Stimulated activated CD8-positive, alpha-beta memory T cell treated with anti-CD3 and anti-CD28 coated beads, Interleukin-2, amount 100 ng/mL, for 1 hour (primary cell): ENCODE measurements at regions not wholly inside any gene's neighbourhood (a gene's known extent, or its start where the extent isn't known, plus 50 kb on each side); places are given as distances from the start of the nearest gene placed in this dataset.
"Not testable (repeated sequence)": the region's sequence is repeated elsewhere in the genome, so short reads cannot be mapped to it uniquely, and the experiment has no call there.

Experiments
- DNase-seq, 2 donors: peaks; one replicate each; pipeline ENCODE4 v3.0.0-alpha.2; 2020; ENCODE audit warnings: low read depth in 2 of 2

GRCh38 chr21:28132713-28133112 is 860.0 kb downstream of the LTN1 start:
- no peak for DNase-seq

DNA sequence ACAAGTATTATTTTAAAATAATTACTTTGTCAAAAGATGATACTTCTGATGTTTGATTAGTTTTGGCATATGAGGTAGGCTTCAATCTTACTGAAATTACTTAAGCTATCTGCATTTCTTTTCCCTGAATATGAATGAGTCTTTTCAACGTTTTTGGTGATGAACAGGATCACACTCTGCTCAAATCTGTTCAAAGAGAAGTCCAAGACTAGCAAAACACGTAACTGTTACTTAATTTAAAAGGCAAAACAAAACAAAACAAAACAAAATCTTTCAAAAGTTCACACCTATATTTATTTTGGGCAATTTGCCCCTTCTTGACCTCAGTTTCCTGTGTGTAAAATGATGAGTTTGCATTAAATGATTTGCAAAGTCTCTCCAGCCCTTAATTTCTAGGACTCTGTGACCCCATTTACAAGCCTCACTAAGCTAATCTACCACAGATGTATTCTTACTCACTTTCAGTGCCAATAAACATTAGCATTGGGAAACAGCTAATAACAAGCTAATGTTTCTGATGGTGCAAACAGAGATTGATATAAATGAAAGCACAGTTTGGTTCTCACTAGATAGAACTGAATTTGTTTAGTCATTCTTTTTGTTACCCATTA is 865.4 kb downstream of the LTN1 start:
- no peak for DNase-seq

- DNase-seq, result no peak
These were observed 866.0 kb downstream of the LTN1 start for GRCh38 chr21:28126521-28127174.

GRCh38 chr21:28124541-28124940 is 868.1 kb downstream of the LTN1 start:
- no peak for DNase-seq

DNA sequence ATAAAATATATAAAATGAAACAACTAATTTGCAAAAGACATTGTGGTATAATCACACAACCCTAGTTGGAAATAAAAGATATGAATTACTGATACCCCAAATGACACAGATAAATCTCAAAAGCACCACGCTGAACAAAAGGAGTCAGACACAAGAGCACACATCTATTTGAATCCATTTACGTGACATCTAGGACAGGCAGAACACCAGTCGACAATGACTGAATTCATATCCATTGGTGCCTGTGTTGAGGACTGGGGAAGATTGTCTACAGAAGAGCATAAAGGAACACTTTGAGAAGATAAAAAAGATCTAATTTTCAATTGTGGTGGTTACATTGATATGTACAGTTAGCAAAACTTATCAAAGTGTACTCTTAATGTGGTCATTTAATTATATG is 874.1 kb downstream of the LTN1 start:
- DNase-seq, result no peak

- DNase-seq, result not testable (repeated sequence)
These were observed 877.7 kb downstream of the LTN1 start for GRCh38 chr21:28114986-28115385.

DNA sequence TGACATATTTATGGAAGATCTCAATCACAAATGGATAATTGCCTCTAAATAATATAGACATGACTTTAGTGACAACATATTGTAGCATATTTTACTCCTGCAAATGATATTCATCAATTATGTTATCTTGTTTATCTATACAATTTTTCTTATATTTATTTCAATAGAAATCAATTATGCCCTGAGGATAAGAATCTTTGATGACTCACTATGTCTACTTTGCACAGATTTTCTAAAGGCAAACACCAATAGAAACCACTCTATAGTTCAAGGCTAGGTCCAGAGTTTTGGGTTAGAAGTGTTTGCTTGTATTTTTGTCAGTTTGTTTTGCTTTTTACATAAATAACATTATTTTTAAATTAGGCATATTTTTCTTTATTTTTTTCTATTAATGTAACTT is 879.0 kb downstream of the LTN1 start:
- no peak for DNase-seq

DNA sequence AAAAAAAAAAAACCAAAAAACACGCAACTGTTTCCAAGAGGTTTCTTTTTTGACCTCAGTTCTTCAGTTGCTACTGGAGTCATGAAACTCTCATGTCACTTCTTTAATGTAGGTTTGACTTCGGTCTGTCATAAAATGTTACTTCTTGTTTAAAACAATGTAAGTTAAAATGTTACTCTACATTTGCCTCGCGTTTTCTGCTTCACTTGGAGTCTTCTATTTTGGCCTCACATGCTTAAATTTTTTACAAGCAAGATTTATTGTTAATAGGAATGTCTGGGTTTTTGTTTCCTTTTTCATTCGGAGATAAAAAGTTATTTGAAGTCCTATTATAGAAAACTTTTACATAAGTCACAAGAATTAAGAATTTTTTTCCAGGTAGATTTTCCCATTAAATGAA is 880.2 kb downstream of the LTN1 start:
- DNase-seq, result no peak

- no peak for DNase-seq
These were observed 881.5 kb downstream of the LTN1 start for GRCh38 chr21:28111151-28111619.

GRCh38 chr21:28110716-28111115 is 882.0 kb downstream of the LTN1 start:
- no peak for DNase-seq

- DNase-seq, result no peak
These were observed 882.6 kb downstream of the LTN1 start for GRCh38 chr21:28110074-28110473.

DNA sequence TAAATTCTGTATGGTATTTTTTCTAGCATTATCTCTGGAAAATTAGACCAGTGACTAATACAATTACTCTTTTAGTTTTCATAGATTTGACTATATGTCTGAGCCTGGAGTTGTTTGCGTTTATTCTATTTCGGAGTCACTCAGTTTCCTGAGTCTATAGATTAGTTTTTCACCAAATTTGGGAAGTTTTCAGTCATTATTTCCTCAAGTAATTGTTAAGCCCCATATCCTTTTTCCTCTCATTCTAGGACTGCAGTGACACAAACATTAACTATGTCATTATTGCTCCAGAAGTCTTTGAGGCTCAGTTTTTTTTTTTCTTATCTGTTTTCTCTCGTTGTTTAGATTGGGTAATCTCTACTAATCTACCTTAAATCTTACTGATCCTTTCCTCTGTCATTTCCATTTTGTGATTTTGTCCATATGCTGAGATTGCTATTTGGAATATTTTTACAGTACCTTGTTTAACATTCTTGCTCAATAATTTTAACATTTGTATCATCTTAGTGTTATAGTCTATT is 886.2 kb downstream of the LTN1 start:
- no peak for DNase-seq

DNA sequence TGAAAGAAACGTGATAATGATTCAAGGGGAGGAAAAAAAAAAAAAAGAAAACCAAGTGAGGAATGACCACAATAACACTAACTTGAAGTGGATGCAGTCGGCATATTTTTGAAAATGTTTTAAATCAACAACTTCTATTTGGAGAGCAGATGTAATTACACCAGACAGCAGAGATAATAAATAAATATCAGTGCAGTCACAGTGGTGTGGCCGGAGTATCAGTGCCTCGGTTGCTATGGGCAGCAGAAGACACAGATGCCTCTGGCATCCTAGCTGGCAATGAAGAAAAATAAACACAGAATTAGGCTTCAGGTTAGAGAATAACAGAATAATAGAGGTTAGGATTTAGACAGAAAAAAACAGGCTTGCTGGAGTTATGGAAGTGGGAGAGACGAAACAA is 888.3 kb downstream of the LTN1 start:
- DNase-seq, result no peak

- no peak for DNase-seq
These were observed 892.3 kb downstream of the LTN1 start for GRCh38 chr21:28100366-28100765.

- DNase-seq, result no peak
These were observed 893.5 kb downstream of the LTN1 start for GRCh38 chr21:28099001-28099705.

- DNase-seq, result no peak
These were observed 901.2 kb downstream of the LTN1 start for GRCh38 chr21:28091466-28091865.

- DNase-seq, result no peak
These were observed 902.1 kb downstream of the LTN1 start for GRCh38 chr21:28090546-28090945.

- DNase-seq, result no peak
These were observed 902.9 kb downstream of the LTN1 start for GRCh38 chr21:28089599-28090441.

DNA sequence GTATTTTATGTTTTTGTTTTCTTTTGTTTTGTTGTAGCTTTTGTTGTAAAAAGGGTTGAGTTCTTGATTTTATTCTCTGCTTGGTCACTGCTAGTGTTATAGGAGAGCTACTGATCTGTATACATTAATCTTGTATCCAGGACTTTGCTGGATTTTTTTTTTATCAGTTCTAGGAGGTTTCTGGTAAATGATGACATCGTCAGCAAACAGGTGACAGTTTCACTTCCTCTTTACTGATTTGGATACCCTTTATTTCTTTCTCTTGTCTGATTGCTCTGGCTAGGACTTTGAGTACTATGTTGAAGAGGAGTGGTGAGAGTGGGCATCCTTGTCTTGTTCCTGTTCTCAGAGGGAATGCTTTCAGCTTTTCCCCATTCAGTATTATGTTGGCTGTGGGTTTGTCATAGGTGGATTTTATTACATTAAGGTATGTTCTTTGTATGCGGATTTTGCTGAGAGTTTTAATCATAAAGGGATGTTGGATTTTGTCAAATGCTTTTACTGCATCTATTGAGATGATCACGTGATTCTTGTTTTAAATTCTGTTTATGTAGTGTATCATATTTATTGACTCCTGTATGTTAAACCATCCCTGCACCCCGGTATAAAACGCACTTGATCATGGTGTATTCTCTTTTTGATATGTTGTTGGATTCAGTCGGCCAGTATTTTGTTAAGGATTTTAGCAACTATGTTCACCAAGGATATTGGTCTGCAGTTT is 905.7 kb downstream of the LTN1 start:
- no peak for DNase-seq

DNA sequence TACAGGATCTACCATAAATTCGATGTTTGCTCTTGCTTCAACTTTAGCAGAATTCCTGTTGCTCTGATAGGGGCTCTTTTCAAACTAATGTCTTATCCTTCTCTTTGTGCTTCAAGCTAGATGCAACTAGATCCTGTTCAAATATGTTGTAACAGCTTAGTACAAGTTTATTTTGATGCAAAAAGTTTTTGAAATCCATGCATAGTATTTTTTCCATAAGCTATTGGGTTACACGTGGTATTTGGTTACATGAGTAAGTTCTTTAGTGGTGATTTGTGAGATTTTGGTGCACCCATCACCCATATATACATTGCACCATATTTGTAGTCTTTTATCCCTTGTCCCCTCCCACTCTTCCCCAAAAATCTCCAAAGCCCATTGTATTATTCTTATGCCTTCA is 907.7 kb downstream of the LTN1 start:
- no peak for DNase-seq

GRCh38 chr21:28083350-28083749 is 909.3 kb downstream of the LTN1 start:
- DNase-seq, result no peak
